Vagina (tissue), 2 donors: ENCODE measurements at regions not wholly inside any gene's neighbourhood (a gene's known extent, or its start where the extent isn't known, plus 50 kb on each side); places are given as distances from the start of the nearest gene placed in this dataset.

Source experiments
- POLR2A ChIP-seq, 2 donors: fragments of 450-650 bp; IDR thresholded peaks; one replicate each; pipeline ENCODE4 v1.6.1; 2017; ENCODE audit warnings: antibody characterized with exemption in 2 of 2, mild to moderate bottlenecking in 2 of 2, moderate library complexity in 2 of 2
- POLR2AphosphoS5 ChIP-seq, 2 donors: sonication (generic); formaldehyde crosslinking; IDR thresholded peaks; one replicate each; pipeline ENCODE4 v1.9.0; 2017; ENCODE audit warnings: antibody characterized with exemption in 2 of 2, mild to moderate bottlenecking in 2 of 2, low read depth in 1 of 2; ENCODE audit not compliant: insufficient read depth in 1 of 2
- TF ChIP-seq, protein P1 (sequence below), 3 experiments: fragments of 450-650 bp in 2 of 3; fragments of 200-600 bp in 1 of 3; sonication (generic) in 1 of 3; IDR thresholded peaks; one replicate each; pipeline ENCODE4 v1.5.1; 2017 to 2019; ENCODE audit warnings: antibody characterized with exemption in 3 of 3, mild to moderate bottlenecking in 2 of 3, moderate library complexity in 2 of 3

DNA sequence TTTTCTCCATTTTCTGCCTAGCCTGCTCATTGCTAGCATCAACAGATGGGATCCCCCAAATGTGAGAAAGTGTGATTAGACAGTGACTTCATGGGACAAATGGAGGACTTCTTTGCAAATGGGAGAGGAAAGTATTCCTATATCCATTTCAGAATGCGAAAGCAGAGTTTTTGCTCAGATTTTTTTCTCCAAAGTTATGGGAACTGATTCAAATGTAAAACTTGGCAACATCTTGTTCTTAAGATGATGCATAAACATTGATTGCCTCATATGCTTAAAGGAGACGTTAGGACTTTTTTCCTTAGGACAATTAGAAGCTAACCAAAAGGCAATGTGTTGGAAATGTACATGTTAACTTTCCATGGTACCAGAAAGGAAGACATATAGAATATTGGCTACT, 704.3 kb upstream of the ZNF608 start:
- TF ChIP-seq, protein P1, sequence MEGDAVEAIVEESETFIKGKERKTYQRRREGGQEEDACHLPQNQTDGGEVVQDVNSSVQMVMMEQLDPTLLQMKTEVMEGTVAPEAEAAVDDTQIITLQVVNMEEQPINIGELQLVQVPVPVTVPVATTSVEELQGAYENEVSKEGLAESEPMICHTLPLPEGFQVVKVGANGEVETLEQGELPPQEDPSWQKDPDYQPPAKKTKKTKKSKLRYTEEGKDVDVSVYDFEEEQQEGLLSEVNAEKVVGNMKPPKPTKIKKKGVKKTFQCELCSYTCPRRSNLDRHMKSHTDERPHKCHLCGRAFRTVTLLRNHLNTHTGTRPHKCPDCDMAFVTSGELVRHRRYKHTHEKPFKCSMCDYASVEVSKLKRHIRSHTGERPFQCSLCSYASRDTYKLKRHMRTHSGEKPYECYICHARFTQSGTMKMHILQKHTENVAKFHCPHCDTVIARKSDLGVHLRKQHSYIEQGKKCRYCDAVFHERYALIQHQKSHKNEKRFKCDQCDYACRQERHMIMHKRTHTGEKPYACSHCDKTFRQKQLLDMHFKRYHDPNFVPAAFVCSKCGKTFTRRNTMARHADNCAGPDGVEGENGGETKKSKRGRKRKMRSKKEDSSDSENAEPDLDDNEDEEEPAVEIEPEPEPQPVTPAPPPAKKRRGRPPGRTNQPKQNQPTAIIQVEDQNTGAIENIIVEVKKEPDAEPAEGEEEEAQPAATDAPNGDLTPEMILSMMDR (IDR thresholded peaks at IDR 0.05) = no peak
- TF ChIP-seq POLR2AphosphoS5 (IDR thresholded peaks at IDR 0.05; ENCODE audit: insufficient read depth in 1 of 2, low read depth in 1 of 2) = no peak
- no peak for TF ChIP-seq POLR2A (IDR thresholded peaks at IDR 0.05)
